GM06990 (cell line): ENCODE measurements at regions not wholly inside any gene's neighbourhood (a gene's known extent, or its start where the extent isn't known, plus 50 kb on each side); places are given as distances from the start of the nearest gene placed in this dataset.

Experiments used
- DNase-seq: peaks from one replicate; pipeline ENCODE4 v3.0.0-alpha.2; 2011; ENCODE audit not compliant: insufficient read length; ENCODE audit errors: extremely low read depth
- H3K27me3 ChIP-seq: replicated peaks from 2 replicates; pipeline ENCODE4 v1.6.0; 2011; ENCODE audit warnings: low read length; ENCODE audit not compliant: control insufficient read depth, insufficient read depth
- H3K36me3 ChIP-seq: 2 replicates; pipeline ENCODE4 v1.5.1; 2011; ENCODE audit warnings: low read length; ENCODE audit not compliant: control insufficient read depth, insufficient read depth
- H3K4me3 ChIP-seq: replicated peaks from 2 replicates; pipeline ENCODE4 v1.5.1; 2011; ENCODE audit warnings: low read depth, mild to moderate bottlenecking, control low read depth, low read length
- CTCF ChIP-seq: IDR thresholded peaks from 2 replicates; pipeline ENCODE4 v1.5.1; 2011; ENCODE audit warnings: low read length, control low read depth, mild to moderate bottlenecking, inconsistent platforms; ENCODE audit not compliant: insufficient read depth, poor library complexity, severe bottlenecking

GRCh38 chr2:145813481-145813880 is 1293.6 kb upstream of the ZEB2 start:
- no peak for TF ChIP-seq CTCF
- H3K4me3 ChIP-seq = no peak overlapping the region
- H3K36me3 ChIP-seq = no peaks in the 10 kb centered on the region
- no peak for DNase-seq
- no peaks in the 10 kb centered on the region for H3K27me3 ChIP-seq

GRCh38 chr2:145812165-145812554 is 1292.2 kb upstream of the ZEB2 start:
- DNase-seq = no peak
- no peaks in the 10 kb centered on the region for H3K36me3 ChIP-seq
- no peaks in the 10 kb centered on the region for H3K27me3 ChIP-seq
- H3K4me3 ChIP-seq = no peak overlapping the region
- TF ChIP-seq CTCF = no peak

- no peak for DNase-seq
- Histone ChIP-seq H3K4me3 (no peak overlapping the region), H3K27me3 (no peaks in the 10 kb centered on the region), H3K36me3 (no peaks in the 10 kb centered on the region)
- no peak for TF ChIP-seq CTCF
Observed at GRCh38 chr2:145811276-145812164, 1291.6 kb upstream of the ZEB2 start.

- no peak for TF ChIP-seq CTCF
- DNase-seq = no peak
- no peaks in the 10 kb centered on the region for H3K36me3 ChIP-seq
- H3K4me3 ChIP-seq = no peak overlapping the region
- H3K27me3 ChIP-seq = no peaks in the 10 kb centered on the region
Observed at GRCh38 chr2:145807968-145808367, 1288.0 kb upstream of the ZEB2 start.

GRCh38 chr2:145807554-145807953 is 1287.6 kb upstream of the ZEB2 start:
- Histone ChIP-seq H3K27me3 (no peaks in the 10 kb centered on the region), H3K4me3 (no peak overlapping the region), H3K36me3 (no peaks in the 10 kb centered on the region)
- DNase-seq = no peak
- TF ChIP-seq CTCF = no peak
